RPMI8226 (cell line): ENCODE measurements at regions not wholly inside any gene's neighbourhood (a gene's known extent, or its start where the extent isn't known, plus 50 kb on each side); places are given as distances from the start of the nearest gene placed in this dataset.

Experiments
- DNase-seq: peaks from one replicate; pipeline ENCODE4 v3.0.0-alpha.2; 2015

DNA sequence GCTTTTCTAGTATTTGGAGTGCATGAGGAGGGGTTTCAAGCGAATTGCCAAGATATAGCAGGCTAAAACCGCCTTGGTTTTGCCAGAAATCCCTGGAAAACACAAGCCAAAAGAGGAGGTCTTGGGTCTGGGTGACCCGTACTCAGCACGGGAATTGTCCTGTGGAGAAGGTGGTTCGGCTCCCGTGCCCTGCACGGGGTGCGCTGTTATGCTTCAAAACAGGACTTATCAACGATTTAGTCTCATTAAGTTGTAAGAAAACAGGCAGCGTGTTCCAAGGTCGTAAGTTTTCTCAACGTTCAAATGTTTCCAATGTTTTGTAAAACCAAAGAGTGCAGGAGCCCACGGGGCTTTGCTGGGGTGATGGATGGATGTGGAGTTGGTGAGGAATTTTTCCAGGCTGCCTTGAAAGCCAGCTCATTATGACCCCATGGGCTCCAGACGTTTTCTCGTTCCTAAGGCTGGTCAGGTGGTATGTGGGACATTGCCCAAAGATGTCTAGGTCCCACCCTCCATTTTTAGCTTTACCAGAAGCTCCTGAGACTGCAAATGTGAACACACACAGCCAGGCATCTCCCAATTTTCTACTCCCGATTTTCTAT is 75.4 kb upstream of the CLDN14 start:
- DNase-seq, result no peak

DNA sequence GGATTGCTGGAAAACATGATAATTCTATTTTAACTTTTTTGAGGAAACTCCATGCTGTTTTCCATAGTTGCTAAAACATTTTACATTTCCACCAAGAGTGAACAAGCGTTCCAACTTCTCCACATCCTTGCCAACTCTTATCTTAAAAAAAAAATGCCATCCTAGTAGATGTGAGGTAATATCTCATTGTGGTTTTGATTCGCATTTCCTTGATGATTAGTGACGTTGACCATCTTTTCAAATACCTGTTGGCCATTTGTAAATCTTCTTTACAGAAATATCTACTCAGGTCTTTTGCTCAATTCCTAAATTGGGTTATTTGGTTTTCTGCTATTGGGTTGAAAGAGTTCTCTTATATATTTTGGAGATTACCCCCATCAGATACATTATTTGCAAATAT is 77.4 kb upstream of the CLDN14 start:
- no peak for DNase-seq

DNA sequence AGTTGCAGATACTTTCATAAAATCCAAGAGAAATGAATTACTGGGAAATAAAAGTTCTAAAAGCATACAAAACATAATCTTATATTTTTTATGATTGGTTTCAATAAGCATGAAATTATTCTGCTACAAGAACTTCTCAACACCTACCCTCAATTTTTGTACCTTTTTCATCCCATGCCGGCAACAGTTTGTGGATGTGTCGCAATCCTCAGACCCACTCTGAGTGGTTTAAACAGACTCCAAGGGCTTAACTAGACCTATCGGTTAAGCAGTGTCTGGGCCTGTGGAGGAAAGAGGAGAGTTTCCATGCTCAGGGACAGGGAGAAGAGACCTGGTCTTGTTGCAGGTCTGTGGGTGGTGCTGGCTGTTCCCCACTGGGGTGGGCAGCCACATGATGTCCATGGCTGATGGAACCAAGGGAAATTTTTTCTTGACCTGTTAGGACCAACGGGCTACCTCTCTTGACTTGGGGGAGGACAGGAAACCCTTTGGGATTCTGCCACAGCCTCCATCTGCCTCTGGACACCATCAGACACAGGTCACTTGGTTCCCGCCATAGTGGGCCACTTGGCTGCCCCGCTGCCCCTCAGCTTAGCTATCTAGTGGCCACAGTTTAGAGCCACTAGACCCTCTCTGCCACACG is 81.1 kb upstream of the CLDN14 start:
- no peak for DNase-seq

DNA sequence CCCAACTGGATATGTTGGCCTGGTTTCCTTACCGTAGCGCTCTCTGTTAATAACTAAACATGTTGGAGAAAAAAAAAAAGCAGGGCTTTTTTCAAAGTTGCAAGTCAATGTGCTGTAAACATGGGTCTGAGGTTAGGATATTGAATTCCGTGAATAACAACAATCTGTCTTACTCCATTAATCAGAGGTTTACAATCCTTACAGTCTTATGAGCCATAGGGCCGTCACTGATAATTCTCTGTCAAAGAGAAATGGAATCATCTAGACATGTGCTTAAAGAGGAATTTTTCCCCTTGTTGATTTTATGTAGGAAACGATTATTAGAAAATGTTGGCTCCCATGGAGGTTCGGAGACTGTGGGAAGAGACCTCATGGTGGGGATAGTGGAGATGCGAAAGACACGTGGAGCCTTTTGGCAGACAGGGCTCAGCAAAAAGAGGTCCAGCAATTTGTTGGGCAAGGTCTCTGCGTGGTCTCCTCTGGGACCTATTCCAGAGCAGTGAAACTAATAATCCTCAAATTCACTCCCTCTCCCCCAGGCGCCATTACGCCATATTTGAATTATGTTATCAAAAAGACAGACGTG is 83.5 kb upstream of the CLDN14 start:
- DNase-seq, result no peak

DNA sequence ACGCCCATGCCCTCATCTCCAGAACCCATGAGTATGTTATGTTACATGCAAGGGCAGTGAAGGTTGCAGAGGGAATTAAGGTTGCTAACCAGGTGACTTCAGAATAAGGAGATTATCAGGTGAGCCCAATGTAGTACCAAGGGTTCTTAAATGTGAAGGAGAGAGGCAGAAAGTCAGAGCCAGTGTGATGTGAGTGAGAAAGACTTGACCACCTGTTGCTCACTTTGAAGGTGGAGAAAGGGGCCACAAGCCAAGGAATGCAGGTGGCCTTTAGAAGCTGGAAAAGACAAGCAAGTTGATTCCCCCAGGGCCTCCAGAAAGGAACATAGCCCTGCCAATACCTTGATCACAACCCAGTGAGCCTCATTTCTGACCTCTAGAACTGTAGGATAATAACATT is 84.7 kb upstream of the CLDN14 start:
- DNase-seq, result no peak

DNA sequence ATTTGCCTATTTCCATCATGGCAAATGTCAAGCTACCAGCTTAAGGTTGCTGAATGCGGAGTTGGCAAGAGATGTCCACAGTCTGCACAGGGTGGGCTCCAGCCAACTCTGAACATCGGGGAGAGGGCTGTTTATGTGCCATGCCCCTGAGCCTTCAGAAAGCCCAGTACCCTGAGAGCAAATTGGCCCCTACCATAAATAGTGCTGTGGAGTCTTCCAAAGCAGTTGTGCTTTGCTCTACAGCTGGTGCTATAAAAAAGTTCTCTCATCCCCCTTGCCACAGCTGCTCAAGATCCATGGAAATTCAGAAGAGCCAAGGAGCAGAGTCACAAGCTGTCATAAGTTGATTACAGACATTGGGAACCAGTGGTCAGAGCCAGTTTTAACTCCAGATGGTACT is 85.6 kb upstream of the CLDN14 start:
- DNase-seq, result no peak

DNA sequence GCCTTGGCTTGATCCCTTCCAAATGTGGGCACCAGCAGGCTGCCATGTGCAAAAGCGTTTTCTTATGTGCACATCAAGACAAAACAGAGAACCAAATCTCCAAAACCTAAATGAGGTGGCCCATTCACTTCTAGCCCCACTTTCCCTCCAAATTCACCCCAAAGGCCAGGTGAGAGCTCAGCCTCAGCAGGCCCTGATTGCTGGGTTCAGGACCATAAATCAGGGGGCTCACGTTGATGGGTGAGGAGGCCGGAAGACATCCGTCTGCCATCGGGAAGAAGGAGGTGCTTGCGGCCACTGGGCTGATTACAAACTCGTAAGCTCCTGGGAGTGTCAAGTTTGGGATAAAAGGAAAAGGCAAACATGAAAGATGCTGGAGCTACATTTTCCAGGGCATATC is 86.7 kb upstream of the CLDN14 start:
- DNase-seq, result no peak

DNA sequence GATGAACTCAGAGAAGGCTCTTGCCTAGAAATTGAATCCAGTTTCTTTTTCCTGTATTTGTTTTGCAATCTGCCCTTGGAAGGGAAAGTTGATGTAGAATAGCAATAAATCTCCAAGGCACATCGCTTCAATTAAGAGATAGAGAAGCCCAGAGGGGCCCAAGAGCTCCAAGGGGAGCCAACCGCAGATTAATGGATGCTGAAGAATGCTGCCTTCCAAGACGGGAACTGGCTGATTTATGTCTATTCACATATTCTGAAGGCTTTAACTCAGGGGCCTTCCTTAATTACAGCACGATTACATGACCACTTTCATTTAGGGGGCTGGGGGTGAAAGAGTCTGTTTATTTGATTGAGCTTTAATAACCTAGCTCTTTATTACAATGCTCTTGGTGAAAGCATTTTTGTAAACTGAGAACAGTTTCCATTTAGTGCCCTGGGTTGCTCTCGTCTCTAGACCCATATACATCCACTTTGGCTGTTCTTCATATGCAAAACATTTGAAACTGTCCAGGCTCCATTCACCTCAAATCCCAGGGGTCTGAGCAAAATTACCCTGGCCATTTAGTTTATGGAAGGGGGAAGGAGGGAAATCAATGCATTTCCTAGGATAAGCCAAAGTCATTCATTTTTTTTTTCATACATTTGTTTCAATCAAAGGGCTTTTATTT is 87.4 kb upstream of the CLDN14 start:
- no peak for DNase-seq

DNA sequence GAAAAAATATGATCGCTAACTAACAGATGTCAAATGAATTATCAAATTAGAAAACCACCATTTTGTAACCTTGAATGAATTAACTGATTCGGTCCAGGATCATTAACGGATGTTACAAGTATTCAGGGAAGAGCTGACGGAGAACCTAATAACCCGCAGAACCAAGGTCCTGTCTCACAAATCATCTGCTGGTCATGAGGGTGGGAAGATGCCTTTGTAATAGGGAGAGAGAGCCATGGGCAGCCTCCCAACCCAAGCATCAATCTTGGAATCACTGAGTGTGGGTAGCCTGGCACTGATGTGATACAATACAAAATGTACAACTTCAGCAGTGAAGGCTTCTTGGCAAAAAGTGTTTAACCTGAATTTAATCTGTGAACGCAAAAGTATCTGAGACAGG is 89.6 kb upstream of the CLDN14 start:
- DNase-seq, result no peak

DNA sequence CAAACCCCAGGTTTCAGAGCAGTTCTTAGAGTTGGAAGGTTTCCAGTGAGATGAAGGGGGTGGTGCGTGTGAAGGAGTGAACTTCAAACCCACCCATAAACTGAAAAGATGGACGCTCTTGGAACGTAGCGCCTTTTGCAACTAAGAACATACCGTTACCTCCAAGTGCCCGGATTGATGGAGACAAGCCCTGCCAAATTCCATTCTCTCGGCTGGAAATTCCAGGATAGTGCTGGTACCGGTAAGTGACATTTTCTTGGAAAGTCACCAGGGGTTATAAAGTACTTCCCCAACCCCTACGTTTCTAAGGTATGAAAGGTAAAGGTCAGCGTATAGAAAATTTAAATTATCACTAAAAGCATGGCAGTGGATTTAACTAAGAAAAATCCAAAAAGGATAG is 91.6 kb upstream of the CLDN14 start:
- no peak for DNase-seq

DNA sequence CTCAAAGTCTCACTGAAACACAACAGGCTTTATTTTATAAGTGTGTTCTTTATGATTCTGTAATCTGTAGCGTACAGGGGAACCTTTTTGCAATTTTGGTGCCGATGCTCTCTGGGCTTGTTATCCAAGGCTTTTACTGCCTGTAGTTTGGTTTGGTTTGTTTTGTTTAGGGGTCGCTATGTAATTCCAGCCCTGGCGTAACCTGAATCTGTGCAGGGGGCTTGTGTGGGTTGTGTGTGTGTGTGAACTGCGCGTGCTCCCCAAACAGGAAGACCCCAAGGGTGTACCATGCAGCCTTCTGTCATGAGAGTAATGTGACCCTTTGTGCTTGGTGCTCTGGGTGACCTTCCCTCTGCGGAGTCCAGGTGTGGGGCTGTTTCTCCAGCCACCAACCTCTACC is 92.1 kb upstream of the CLDN14 start:
- DNase-seq, result no peak

DNA sequence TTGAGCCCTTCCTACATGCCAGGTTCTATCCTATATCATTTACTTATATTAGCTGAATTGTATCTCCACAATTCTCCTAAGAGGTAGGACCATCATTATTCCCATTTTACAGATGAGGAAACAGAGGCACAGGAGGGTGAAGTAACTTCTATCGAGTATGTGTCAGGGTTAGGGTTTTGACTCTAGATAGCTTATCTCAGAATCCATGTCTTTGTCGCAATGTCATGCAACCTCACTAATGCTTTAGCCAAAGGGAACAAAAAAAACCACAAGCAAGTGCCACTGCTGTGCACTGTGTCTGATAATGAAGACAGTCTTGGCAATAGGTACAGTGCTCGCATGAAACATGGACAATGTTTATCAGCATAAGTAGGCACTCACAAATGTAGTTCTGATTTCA is 95.4 kb upstream of the CLDN14 start:
- no peak for DNase-seq

DNA sequence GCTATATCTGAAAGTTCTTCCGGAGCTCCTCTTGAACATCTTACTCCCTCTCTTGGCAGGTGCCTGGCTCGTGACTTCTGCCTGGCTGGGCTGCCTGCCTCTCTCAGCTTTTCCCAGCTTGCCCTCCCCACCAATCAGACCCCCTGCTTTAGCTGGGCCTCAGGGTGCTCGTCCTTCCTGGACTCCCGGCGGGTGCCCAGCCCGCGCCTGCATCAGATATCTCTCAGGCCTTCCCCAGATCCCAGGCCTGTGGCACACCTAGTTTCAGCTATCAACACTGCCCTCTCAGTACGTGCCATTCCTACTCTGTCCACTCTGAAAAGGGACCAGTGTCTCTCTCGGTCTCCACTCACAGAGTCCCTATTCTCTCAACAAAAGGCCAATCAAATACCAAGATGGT is 96.5 kb upstream of the CLDN14 start:
- no peak for DNase-seq

DNA sequence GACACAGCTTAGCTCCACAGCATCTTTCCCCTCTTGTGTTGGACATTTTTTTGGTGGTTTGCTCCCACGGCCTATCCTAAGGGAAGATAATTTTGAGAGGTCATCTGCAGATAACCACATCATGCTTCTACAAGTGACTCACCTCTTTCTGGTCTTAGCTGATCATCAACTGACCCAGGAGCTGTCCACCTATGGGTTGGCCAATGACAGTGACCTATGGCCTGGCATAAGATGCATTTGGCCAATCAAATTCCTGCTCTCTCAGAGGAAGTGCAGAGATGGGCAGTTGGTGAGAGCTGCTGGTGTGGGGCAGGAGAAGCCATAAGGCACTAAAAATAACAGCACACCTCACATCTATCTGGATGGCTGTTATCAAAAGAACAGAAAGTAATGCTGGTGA is 100.0 kb upstream of the CLDN14 start:
- no peak for DNase-seq

DNA sequence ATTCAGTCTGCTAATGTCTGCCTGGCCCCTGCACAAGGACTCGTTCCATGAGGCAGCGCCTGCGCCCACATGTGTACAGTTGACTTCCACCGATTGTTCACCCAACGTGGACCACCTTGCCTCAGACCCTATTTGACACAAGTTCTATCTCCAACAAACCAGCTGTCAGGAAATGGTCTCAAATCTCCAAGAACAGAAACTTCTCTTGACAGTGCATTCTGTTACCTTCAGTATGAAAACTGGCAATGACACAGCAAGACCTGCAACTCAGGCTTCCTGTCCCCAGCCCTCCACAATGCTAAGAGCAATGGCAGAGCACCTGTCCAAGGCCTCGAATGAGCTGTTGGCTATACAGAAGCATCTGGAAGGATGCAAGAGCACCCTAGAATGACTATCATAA is 102.3 kb upstream of the CLDN14 start:
- no peak for DNase-seq

DNA sequence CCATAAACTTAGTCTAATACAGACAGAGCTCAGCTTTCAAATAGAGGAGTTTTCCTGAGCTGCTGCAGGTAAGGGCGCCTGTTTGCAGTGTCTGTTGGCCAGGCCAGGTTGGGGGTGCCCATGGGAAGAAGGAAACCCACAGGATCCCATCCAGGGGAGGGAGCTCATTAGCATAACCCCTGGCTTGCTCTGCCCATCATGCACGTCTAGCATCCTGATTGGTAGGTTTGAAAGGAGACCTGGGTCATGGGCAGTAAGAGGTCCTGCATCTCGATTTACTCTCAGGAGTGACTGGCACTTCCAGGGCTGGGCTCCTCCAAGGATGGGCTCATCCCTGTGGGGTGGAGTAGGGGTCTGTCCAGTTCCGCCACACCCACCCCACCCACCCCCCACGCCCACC is 103.7 kb upstream of the CLDN14 start:
- DNase-seq, result no peak

DNA sequence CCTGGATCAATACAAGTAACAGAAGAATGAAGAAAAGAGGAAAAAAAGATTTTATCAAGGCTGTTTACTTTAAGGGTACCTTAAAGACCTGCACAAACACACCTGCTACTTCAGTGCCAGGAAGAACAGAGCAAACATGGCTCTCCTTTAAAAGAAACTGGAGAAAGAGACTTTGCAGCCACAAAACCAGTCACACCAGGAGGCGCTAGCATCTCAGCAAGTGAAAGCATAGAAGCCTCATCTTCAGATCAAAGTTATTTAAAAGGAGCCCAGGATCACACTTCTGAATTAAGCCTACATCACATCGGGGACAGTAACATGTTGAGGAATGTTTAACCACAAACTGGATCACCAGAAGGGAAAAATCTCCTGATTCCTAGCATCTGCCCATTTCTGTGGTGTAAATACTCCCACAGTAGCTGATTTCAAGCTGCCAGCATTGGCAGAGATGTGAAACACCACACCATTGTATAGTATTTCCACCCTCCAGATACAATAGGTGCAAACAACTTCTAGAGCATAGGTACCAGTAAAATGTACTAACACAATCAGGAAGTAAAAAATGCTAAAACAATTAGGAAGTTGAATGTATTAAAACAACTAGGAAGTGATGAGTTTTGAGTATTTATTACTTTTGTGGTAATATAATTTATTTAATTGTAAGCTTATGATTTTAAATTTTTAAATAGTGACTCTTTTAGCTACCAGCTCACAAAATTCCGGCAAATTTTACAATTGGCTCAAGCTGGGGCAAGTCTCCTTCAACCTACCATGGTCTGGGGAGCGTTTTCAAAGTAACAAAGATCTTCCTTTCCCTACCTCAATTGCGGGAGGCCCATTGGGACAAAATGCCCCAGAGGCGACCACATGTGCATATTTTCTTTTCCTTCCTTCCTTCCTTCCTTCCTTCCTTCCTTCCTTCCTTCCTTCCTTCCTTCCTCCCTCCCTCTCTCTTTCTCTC is 105.3 kb upstream of the CLDN14 start:
- DNase-seq, result peak; percentile 14

DNA sequence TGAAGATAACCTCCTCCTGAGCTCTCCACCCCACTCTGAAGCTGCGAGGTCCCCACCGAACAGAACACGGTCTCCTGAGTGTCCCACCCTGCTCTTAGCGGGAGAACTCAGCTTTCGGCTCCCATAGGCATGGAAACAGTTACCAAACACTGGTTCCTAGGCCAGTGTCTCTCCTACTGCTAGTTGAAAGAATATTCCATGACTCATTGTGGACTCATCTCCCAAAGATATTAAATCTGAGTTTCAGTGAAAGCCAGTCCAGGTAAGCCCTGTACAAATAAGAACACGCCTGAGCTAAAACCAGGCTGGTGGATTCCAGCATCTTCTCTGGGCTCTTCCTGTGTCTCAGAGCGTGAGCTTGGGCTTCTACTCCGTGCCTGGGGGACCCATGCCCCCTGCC is 107.5 kb upstream of the CLDN14 start:
- no peak for DNase-seq

DNA sequence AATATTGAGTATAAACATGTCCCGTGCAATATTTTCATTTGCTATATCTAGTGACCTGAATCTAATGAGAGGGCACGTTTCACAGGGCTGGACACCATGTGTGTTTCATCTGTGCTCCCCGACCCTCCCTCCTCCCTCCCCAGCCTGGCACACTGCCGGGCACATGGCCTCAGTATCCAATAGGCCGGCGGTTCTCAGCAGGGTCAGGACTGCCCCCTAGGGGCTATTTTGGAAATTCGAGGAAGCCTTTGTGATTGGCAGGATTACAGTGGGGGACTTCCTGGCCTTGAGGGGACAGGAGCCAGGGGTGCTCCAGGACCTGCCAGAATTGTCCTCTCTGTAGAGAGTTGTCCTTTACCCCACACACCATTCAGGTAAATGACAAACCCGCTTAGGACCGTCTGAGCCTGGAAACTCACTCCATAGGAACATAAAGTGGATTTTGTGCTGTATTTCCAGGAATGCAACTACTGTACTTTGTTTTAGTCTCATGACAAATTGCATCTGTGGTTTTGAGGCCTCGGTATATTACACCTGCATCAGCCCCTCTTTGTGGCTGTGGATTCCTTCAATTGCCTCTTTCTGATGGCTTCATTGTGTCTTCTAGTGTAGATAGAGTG is 109.5 kb upstream of the SIM2 start:
- DNase-seq, result peak; percentile 66

DNA sequence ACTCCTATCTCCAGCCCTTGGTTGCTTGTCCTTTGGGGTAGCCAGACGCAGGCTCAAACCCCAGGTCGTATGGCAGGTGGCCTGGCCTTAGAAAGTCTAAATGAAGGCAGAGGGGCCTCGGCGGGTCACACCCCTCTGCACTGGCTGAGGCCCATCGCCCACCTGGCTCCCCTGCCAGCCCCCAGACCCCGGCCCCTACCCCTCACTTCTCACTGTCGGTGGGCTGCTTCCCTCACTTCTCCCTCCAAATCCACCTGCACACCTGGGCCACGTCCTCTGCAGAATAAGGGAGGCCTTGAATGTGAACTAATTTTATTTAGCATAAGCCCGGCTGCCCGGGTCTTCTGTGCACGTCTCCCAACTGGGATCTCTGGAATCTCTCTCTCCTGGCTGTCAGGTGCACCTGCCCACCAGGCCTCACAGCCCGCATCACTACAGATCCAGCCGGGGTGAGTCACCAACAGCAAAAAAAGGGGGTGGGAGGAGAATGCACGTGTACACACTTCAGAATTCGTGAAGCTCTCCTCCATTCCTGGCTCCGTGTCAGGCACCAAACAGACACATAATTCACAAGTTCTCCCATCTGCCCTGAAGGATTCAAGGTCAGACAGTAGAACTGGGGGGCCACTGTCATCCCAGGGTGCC is 107.5 kb upstream of the SIM2 start:
- DNase-seq, result no peak

DNA sequence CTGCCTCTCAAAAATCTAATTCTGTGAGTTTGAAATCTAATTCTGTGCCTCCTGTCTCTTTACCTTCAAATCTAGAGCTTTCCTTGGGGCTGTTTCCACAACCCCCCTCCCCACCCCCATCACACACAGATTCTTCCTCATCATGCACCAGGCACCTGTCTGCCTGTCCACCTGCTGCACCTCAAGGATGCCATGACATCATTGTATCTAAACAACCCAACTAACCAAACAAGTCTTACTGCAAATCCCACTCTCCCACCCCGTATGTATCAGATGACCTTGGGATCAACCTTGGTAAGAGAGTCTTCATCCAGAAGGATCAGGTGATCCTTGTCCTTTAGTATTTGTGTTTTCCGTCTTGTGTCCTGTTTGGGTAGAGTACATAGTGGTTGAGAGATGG is 102.7 kb upstream of the SIM2 start:
- DNase-seq, result no peak

DNA sequence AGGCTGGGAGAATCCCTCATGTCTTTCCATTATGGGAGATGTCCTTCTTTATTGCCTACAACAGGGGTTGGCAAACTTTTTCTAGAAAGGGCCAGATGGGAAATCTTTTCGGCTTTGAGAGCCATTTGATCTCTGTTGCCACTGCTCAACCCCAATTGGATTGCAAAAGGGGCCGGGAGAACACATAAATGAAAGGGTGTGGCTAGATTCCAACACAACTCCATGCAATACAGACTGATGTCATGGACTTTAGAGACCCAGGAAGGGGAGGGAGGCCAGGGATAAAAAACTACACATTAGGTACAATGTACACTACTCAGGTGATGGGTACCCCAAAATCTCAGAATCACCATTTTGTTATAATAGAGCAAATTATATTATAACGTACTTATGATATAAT is 97.6 kb upstream of the SIM2 start:
- DNase-seq, result no peak
